Upper lobe of left lung (tissue), 6 donors: ENCODE measurements at regions not wholly inside any gene's neighbourhood (a gene's known extent, or its start where the extent isn't known, plus 50 kb on each side); places are given as distances from the start of the nearest gene placed in this dataset.

Experiments used
- ATAC-seq, 2 donors: fragments of 200-7000 bp; cut with Tn5 transposase; one replicate each; pipeline ENCODE4 v1.9.1; 2022; ENCODE audit warnings: mild to moderate bottlenecking in 2 of 2, moderate library complexity in 2 of 2; ENCODE audit not compliant: low FRiP score in 2 of 2
- DNase-seq, 2 donors: peaks; one replicate each; pipeline ENCODE4 v3.0.0-alpha.2; 2019 to 2020
- H3K27ac ChIP-seq, 4 donors: fragments of 200-600 bp; sonication (generic); one replicate each; pipeline ENCODE4 v1.5.1; 2016 to 2019
- H3K27me3 ChIP-seq, 4 donors: fragments of 200-600 bp; sonication (generic); one replicate each; pipeline ENCODE4 v1.5.1; 2017 to 2019
- H3K36me3 ChIP-seq, 4 donors: fragments of 200-600 bp; sonication (generic); one replicate each; pipeline ENCODE4 v1.5.1; 2016 to 2019
- H3K4me1 ChIP-seq, 4 donors: fragments of 200-600 bp; sonication (generic); one replicate each; pipeline ENCODE4 v1.5.1; 2018 to 2019
- H3K4me3 ChIP-seq, 4 donors: fragments of 200-600 bp; sonication (generic); one replicate each; pipeline ENCODE4 v1.5.1; 2017 to 2019; ENCODE audit warnings: mild to moderate bottlenecking in 2 of 4, moderate library complexity in 1 of 4
- H3K9me3 ChIP-seq, 4 donors: fragments of 200-600 bp; sonication (generic); one replicate each; pipeline ENCODE4 v1.5.1; 2018 to 2019
- EP300 ChIP-seq, 4 donors: sonication (generic); formaldehyde crosslinking; IDR thresholded peaks; one replicate each; pipeline ENCODE4 v1.5.1; 2017; ENCODE audit warnings: antibody characterized with exemption in 4 of 4, control low read depth in 2 of 4
- POLR2A ChIP-seq, 4 donors: fragments of 450-650 bp; IDR thresholded peaks; one replicate each; pipeline ENCODE4 v1.5.1; 2016 to 2017; ENCODE audit warnings: antibody characterized with exemption in 4 of 4, mild to moderate bottlenecking in 2 of 4
- POLR2AphosphoS5 ChIP-seq, 2 donors: sonication (generic); formaldehyde crosslinking; IDR thresholded peaks; one replicate each; pipeline ENCODE4 v1.5.1; 2017; ENCODE audit warnings: antibody characterized with exemption in 2 of 2
- WGBS, 2 donors: methylation state at CpG; one replicate each; pipeline ENCODE4 v1.1.5; 2017 to 2018; 5-methylcytosine and 5-hydroxymethylcytosine counted together
- TF ChIP-seq, protein P1 (sequence below), 6 experiments: fragments of 450-650 bp in 4 of 6; fragments of 200-600 bp in 2 of 6; sonication (generic) in 2 of 6; IDR thresholded peaks; one replicate each; pipeline ENCODE4 v1.5.1; 2016 to 2019; ENCODE audit warnings: antibody characterized with exemption in 6 of 6
- donor health status: DM: no; HTN: no; CAD: no; lungs with moderate emphysema.
- donor health status: DM: no; HTN: yes; CAD: no; lungs with severe emphysema.

GRCh38 chr14:44830371-44830770, 131.4 kb downstream of the KLHL28 start:
- TF ChIP-seq POLR2A (IDR thresholded peaks at IDR 0.05) (no peak), POLR2AphosphoS5 (IDR thresholded peaks at IDR 0.05) (no peak), EP300 (IDR thresholded peaks at IDR 0.05) (no peak)
- TF ChIP-seq, protein P1, sequence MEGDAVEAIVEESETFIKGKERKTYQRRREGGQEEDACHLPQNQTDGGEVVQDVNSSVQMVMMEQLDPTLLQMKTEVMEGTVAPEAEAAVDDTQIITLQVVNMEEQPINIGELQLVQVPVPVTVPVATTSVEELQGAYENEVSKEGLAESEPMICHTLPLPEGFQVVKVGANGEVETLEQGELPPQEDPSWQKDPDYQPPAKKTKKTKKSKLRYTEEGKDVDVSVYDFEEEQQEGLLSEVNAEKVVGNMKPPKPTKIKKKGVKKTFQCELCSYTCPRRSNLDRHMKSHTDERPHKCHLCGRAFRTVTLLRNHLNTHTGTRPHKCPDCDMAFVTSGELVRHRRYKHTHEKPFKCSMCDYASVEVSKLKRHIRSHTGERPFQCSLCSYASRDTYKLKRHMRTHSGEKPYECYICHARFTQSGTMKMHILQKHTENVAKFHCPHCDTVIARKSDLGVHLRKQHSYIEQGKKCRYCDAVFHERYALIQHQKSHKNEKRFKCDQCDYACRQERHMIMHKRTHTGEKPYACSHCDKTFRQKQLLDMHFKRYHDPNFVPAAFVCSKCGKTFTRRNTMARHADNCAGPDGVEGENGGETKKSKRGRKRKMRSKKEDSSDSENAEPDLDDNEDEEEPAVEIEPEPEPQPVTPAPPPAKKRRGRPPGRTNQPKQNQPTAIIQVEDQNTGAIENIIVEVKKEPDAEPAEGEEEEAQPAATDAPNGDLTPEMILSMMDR (IDR thresholded peaks at IDR 0.05): no peak
- Histone ChIP-seq H3K27me3 (no peaks in the 10 kb centered on the region), H3K36me3 (no peaks in the 10 kb centered on the region), H3K9me3 (no peaks in the 10 kb centered on the region), H3K4me1 (no peaks in the 10 kb centered on the region), H3K4me3 (no peak overlapping the region), H3K27ac (no peak overlapping the region)
- ATAC-seq (no peak), DNase-seq (no peak)
- 71 to 88% methylated on average over 1 of the region's 1 CpG for WGBS, 2 donors

DNA sequence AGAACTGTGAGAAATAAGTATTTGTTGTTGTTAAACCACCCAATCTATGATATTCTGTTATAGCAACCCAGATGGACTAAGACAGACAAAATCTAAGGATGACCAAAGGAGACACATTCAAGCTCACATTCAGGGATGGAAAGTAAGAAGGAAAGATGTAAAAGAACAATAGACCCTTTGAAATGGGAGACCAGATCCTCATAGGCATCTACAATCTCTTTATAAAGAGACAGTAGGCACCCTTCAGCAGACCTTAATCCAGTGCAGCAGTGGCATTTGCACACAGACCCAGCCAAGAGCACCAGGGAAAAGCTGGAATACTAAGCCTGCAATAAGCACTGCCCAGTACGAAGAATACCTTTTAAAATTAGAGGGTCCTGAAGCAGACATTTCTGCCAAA, 132.7 kb downstream of the KLHL28 start:
- WGBS, 2 donors: 91 to 96% methylated on average over 1 of the region's 1 CpG
- TF ChIP-seq EP300 (IDR thresholded peaks at IDR 0.05): no peak
- TF ChIP-seq POLR2A (IDR thresholded peaks at IDR 0.05): no peak
- TF ChIP-seq POLR2AphosphoS5 (IDR thresholded peaks at IDR 0.05): no peak
- TF ChIP-seq, protein P1 (IDR thresholded peaks at IDR 0.05): no peak
- H3K27me3 ChIP-seq: no peaks in the 10 kb centered on the region
- DNase-seq: no peak
- H3K36me3 ChIP-seq: no peaks in the 10 kb centered on the region
- no peaks in the 10 kb centered on the region for H3K9me3 ChIP-seq
- no peak overlapping the region for H3K4me3 ChIP-seq
- no peak for ATAC-seq
- H3K27ac ChIP-seq: no peak overlapping the region
- no peaks in the 10 kb centered on the region for H3K4me1 ChIP-seq

GRCh38 chr14:44828023-44828422, 133.7 kb downstream of the KLHL28 start:
- ATAC-seq: no peak
- Histone ChIP-seq H3K9me3 (no peaks in the 10 kb centered on the region), H3K4me3 (no peak overlapping the region), H3K36me3 (no peaks in the 10 kb centered on the region), H3K27me3 (no peaks in the 10 kb centered on the region), H3K27ac (no peak overlapping the region), H3K4me1 (no peaks in the 10 kb centered on the region)
- no peak for DNase-seq
- no peak for TF ChIP-seq EP300 (IDR thresholded peaks at IDR 0.05)
- TF ChIP-seq, protein P1 (IDR thresholded peaks at IDR 0.05): no peak
- WGBS, 2 donors: 84 to 90% methylated on average over 1 of the region's 1 CpG

- no peaks in the 10 kb centered on the region for H3K27me3 ChIP-seq
- TF ChIP-seq POLR2A (IDR thresholded peaks at IDR 0.05) (no peak), POLR2AphosphoS5 (IDR thresholded peaks at IDR 0.05) (no peak), EP300 (IDR thresholded peaks at IDR 0.05) (no peak)
- TF ChIP-seq, protein P1 (IDR thresholded peaks at IDR 0.05): no peak
- no peaks in the 10 kb centered on the region for H3K4me1 ChIP-seq
- DNase-seq (no peak), ATAC-seq (no peak)
- no peaks in the 10 kb centered on the region for H3K9me3 ChIP-seq
- no peak overlapping the region for H3K27ac ChIP-seq
- H3K4me3 ChIP-seq: no peak overlapping the region
- no peaks in the 10 kb centered on the region for H3K36me3 ChIP-seq
- 74 to 75% methylated on average over 3 to 5 of the region's 5 CpGs for WGBS, 2 donors
Observed at GRCh38 chr14:44820230-44820964, 141.3 kb downstream of the KLHL28 start.

DNA sequence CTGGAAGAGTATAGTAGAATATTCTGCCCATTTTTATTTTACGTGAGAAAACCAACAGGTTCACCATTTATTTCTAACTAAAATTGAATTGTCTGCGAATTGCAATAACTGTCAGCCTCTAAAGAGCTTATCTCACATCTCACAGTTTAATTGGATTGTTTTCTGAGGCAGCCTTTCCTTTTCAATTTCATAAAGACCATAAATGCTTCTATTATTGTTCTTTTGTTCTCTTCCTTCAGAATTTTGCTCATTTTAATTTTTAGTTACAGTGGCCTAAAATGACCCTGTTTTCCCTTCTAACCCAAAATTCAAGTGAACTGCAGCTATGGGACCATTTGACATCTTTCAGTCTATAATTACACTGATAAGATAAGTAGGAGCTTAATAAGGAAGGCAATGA, 147.6 kb downstream of the KLHL28 start:
- H3K4me3 ChIP-seq: no peak overlapping the region
- TF ChIP-seq EP300 (IDR thresholded peaks at IDR 0.05) (no peak), POLR2A (IDR thresholded peaks at IDR 0.05) (no peak), POLR2AphosphoS5 (IDR thresholded peaks at IDR 0.05) (no peak)
- TF ChIP-seq, protein P1 (IDR thresholded peaks at IDR 0.05): no peak
- no peak overlapping the region for H3K27ac ChIP-seq
- no peaks in the 10 kb centered on the region for H3K36me3 ChIP-seq
- H3K9me3 ChIP-seq: no peaks in the 10 kb centered on the region
- no peak for DNase-seq
- H3K4me1 ChIP-seq: no peaks in the 10 kb centered on the region
- WGBS, 2 donors: 80 to 82% methylated on average over 2 of the region's 2 CpGs
- H3K27me3 ChIP-seq: no peaks in the 10 kb centered on the region
- no peak for ATAC-seq
